Heart left ventricle (tissue), 13 donors: ENCODE measurements at regions not wholly inside any gene's neighbourhood (a gene's known extent, or its start where the extent isn't known, plus 50 kb on each side); places are given as distances from the start of the nearest gene placed in this dataset.
"Not testable (repeated sequence)": the region's sequence is repeated elsewhere in the genome, so short reads cannot be mapped to it uniquely, and the experiment has no call there.

Experiments
- POLR2A ChIP-seq, 2 donors: fragments of 450-650 bp; IDR thresholded peaks; one replicate each; pipeline ENCODE4 v1.6.1; 2017; ENCODE audit warnings: antibody characterized with exemption in 2 of 2, mild to moderate bottlenecking in 2 of 2, moderate library complexity in 2 of 2
- TF ChIP-seq, protein P1 (sequence below), 12 donors: fragments of 200-600 bp; sonication (generic) in 4 of 12; IDR thresholded peaks; one replicate each; pipeline versions ENCODE4 v1.5.0 to v1.8.0; 2018 to 2022; ENCODE audit warnings: antibody characterized with exemption in 12 of 12, mild to moderate bottlenecking in 5 of 12
- donor health status: ischemic (EF 13 %, LVEDD 7.1; RV severe dilation, severe dysfunction).
- donor health status: DM: no; HTN: yes; CAD: no.
- donor health status: DM: no; HTN: no; CAD: no.
- donor health status: ischemic (EF 25% LVEDD 6.9; RV normal size, moderate dysfunction).
- donor health status: ischemic (EF 25% LVEDD 5.7; RV mildly dilated, moderate dysfunction).
- donor health status: ischemic (EF 35%, LVEDD 5.7; RV mildly dilated, moderate dysfunction).
- donor health status: nonischemic (EF 11% LVEDD 7.7; RV severe dilation, severe dysfunction).
- donor health status: DM: yes; HTN: yes; CAD: no.
- donor health status: PGD.
- donor health status: ischemic (EF 29% LVEDD 5.4; RV normal size, mild dysfunction).
- donor health status: nonischemic (EF 23%, LVEDD 6.1; RV moderate dilation, normal function).

DNA sequence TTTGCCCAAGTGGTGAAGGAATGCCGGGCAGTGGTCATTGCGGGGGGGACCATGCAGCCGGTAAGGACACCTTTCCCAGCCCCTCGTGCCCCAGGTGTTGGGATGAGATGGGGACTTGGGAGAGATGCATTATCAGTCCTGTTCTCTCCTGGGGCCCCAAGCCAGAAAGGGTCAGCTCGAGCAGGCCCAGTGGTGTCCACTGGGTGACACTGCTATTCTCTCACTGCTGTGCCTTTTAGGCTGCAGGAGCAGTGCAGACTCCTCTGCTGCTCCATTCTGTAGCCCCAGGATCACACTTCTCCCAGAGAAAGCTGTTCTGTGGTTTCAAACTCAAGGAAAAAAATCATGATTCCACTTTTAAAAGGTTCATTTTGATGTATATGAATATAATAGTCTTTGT, 99.1 kb upstream of the PZP start:
- TF ChIP-seq, protein P1, sequence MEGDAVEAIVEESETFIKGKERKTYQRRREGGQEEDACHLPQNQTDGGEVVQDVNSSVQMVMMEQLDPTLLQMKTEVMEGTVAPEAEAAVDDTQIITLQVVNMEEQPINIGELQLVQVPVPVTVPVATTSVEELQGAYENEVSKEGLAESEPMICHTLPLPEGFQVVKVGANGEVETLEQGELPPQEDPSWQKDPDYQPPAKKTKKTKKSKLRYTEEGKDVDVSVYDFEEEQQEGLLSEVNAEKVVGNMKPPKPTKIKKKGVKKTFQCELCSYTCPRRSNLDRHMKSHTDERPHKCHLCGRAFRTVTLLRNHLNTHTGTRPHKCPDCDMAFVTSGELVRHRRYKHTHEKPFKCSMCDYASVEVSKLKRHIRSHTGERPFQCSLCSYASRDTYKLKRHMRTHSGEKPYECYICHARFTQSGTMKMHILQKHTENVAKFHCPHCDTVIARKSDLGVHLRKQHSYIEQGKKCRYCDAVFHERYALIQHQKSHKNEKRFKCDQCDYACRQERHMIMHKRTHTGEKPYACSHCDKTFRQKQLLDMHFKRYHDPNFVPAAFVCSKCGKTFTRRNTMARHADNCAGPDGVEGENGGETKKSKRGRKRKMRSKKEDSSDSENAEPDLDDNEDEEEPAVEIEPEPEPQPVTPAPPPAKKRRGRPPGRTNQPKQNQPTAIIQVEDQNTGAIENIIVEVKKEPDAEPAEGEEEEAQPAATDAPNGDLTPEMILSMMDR (IDR thresholded peaks at IDR 0.05) = not testable (repeated sequence)
- TF ChIP-seq POLR2A (IDR thresholded peaks at IDR 0.05) = not testable (repeated sequence)
